Astrocyte of the cerebellum (primary cell): ENCODE measurements at regions not wholly inside any gene's neighbourhood (a gene's known extent, or its start where the extent isn't known, plus 50 kb on each side); places are given as distances from the start of the nearest gene placed in this dataset.
"Not testable (repeated sequence)": the region's sequence is repeated elsewhere in the genome, so short reads cannot be mapped to it uniquely, and the experiment has no call there.

Source experiments
- DNase-seq: peaks from one replicate; pipeline ENCODE4 v3.0.0-alpha.2; 2011; ENCODE audit warnings: low read depth
- H3K4me3 ChIP-seq: 2 replicates; pipeline ENCODE4 v1.5.1; 2011; ENCODE audit warnings: mild to moderate bottlenecking, low read depth, low read length, moderate library complexity
- in situ Hi-C: cut with HindIII; loops from 2 replicates; pipeline ENCODE4 v1.10.0; 2017; ENCODE audit warnings: low sequenced_read_pairs
- TF ChIP-seq, protein P1 (sequence below): IDR thresholded peaks from 2 replicates; pipeline ENCODE4 v1.5.1; 2012; ENCODE audit warnings: low read length, low read depth, moderate library complexity, mild to moderate bottlenecking; ENCODE audit errors: missing control alignments

DNA sequence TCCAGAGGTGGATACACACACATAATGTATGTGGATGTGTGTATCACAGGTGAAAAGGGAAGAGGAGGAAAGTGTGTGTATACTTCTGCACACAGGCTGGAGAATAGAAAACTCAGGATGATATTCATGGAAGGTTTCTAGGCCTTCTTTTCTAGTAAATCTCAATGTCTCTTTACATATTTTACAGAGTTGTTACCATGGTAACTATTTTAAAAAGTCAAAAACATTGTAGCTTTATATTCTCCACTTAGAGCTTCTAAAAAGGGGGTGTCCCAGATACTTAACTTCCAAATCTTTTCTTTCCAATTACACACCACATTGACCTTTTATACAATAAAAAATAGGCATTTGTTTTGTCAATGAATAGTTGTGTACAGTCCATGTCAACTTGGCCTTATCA is 604.8 kb upstream of the LCORL start:
- no peak overlapping the region for H3K4me3 ChIP-seq
- DNase-seq, result no peak
- TF ChIP-seq, protein P1, sequence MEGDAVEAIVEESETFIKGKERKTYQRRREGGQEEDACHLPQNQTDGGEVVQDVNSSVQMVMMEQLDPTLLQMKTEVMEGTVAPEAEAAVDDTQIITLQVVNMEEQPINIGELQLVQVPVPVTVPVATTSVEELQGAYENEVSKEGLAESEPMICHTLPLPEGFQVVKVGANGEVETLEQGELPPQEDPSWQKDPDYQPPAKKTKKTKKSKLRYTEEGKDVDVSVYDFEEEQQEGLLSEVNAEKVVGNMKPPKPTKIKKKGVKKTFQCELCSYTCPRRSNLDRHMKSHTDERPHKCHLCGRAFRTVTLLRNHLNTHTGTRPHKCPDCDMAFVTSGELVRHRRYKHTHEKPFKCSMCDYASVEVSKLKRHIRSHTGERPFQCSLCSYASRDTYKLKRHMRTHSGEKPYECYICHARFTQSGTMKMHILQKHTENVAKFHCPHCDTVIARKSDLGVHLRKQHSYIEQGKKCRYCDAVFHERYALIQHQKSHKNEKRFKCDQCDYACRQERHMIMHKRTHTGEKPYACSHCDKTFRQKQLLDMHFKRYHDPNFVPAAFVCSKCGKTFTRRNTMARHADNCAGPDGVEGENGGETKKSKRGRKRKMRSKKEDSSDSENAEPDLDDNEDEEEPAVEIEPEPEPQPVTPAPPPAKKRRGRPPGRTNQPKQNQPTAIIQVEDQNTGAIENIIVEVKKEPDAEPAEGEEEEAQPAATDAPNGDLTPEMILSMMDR, result no peak
- in situ Hi-C loops, result no loop called here

DNA sequence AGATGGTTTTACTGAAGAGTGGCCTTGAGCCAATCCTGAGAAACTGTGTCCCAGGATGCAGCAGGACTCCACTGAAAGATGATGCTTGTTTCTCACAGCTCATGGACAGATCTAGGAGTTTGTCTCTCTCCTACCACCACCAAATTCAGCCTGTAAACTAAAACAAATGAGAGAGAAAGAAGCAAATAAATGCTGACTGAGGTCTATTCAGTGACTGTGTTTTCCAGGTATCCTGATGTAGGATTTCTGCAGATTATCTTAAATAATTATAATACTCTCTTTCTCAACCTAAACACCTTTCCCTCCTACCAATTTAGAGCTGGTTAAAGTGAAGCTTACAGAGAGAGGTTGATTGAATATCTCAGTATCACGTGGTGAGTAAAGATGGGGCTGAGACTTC is 599.6 kb upstream of the LCORL start:
- in situ Hi-C loops, result no loop called here

DNA sequence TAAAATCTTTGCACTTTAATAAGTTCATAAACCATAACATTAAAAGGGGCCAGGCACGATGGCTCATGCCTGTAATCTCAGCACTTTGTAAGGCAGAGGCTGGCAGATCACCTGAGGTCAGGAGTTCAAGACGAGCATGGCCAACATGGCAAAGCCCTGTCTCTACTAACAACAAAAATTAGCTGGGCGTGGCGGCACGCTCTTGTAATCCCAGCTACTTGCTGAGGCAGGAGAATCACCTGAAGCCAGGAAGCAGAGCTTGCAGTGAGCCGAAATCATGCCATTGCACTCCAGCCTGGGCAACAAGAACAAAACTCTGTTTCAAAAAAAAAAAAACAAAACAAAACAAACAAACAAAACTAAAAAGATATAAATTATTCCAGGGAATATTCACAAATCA is 595.2 kb upstream of the LCORL start:
- H3K4me3 ChIP-seq, result no peak overlapping the region
- TF ChIP-seq, protein P1, result no peak
- DNase-seq, result no peak
- in situ Hi-C loops, result no loop called here

More for the DNA sequence above, 599.6 kb upstream of the LCORL start:
- no peak overlapping the region for H3K4me3 ChIP-seq
- no peak for DNase-seq
- TF ChIP-seq, protein P1, result no peak

DNA sequence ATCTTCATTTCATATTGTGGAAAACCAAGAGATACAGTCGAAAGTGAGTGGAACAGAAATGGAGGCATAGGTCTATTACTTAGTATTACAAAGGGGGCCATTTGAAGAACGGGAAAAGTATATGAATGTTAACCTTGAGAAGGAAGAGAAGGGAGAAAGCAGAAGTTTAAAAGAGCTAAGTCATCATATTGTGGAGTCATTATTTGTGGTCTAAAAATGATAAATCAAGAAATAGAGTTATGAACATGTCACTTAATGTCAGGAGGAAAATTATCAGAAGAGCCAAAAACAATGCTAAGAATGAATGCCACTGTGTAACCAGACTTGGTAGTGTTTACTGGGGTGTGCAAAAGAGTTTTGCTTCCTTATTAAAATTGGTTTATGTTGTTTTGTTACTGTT is 589.5 kb upstream of the LCORL start:
- in situ Hi-C loops, result no loop called here
- no peak for DNase-seq
- H3K4me3 ChIP-seq, result no peak overlapping the region
- TF ChIP-seq, protein P1, result no peak

DNA sequence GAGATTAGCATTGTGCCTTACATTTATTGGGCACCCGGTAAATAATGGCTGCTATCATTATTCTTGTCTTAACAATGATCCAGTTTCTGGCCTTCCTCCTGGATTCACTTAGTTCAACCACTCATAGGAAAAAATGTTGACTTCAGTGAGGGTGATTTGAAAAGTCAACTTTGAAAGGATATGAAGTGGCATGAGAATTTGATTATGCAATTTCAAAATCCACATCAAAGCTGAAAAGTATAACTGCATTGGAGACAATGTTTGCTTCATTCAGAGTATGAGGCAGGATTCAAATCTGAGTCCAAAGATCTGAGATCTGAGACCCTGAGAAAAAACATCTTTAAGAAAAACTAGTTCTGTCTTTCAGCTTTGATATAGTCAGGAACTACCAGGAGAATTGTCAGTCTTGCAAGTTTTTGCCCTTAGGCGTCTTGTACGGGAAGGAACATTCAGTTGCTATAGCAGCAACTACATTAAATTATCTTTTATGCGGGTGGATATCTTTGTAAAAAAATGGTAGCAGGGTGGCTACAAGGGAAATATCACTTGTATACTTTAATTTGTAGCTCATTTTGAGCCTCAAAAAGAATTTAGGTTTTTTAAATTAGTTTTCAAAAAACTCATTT is 587.5 kb upstream of the LCORL start:
- in situ Hi-C loops, result no loop called here
- DNase-seq, result no peak
- no peak overlapping the region for H3K4me3 ChIP-seq
- TF ChIP-seq, protein P1, result no peak

DNA sequence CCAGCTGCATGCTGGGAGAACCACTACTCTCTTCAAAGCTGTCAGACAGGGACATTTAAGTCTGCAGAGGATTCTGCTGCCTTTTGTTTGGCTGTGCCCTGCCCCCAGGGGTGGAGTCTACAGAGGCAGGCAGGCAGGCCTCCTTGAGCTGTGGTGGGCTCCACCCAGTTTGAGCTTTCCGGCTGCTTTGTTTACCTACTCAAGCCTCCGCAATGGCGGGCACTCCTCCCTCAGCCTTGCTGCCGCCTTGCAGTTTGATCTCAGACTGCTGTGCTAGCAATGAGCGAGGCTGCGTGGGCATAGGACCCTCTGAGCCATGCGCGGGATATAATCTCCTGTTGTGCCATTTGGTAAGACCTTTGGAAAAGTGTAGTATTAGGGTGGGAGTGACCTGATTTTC is 581.1 kb upstream of the LCORL start:
- in situ Hi-C loops, DNase-seq, H3K4me3 ChIP-seq: not testable (repeated sequence)

DNA sequence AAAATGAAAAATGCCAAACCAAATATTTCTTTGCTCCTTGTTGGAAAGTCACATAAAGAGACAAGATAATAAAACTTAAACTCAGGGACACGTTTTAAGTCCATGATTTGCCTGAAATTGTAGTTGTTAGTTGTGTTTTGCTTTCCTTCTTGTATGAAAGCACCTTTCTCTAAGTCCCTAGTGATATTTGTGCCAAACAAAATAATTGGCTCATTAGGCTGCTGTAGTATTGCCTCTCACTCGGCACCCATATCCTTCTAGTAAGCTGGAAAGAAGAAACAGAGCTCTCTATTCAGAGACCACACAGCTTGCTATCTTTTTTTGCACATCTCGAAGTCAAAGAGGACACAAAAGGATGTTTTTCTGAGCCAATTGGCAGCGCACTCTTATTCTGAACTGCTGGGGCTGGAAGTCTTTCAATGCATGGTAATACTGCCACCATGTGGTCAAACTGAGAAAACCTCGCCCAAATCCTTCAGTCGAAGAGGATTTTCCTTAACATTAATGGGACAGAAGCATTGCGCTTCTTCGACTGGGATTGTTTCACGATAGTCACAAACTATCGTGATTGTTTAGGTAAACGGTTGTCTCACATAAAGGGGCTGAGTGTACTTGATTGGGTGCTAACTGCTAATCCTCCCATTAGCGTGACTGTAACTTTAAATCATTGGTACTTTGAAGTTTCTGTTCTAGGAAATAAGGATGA is 571.9 kb upstream of the LCORL start:
- peak overlapping the region; percentile 30 for H3K4me3 ChIP-seq
- in situ Hi-C loops, result no loop called here
- peak; percentile 58 for DNase-seq

More for the DNA sequence above, 571.9 kb upstream of the LCORL start:
- TF ChIP-seq, protein P1, result peak; percentile 80
